ENCODE measurements at regions not wholly inside any gene's neighbourhood (a gene's known extent, or its start where the extent isn't known, plus 50 kb on each side); places are given as distances from the start of the nearest gene placed in this dataset.

DNA sequence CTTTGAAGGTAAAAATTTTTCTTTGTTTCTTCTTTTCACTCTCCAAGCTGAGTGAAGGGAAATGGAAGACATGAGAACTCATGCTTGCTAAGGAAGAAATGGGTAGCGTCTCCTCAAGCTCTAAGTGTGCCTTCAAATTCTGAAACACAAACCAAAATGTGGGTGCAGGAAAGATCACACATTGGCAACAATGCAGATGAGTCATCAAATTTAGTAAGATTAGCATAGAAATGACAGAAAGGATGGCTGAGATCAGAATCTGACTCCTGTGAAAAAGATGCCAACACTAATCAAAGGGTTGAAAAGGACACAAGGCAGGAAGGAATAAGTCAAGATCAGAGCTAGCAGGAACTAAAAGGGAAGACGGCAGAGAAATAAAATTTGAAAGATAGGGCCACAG is 61.1 kb upstream of the ZNF462 start:
- Histone ChIP-seq H2BK120ac (replicated peaks; ENCODE audit: low read depth, low read length) (no peak overlapping the region), H3K4ac (replicated peaks; ENCODE audit: insufficient read length, low read depth, low read length) (no peak overlapping the region), H4K8ac (ENCODE audit: extremely low read depth, insufficient read depth, low read length) (no peak overlapping the region), H4K5ac (ENCODE audit: insufficient read length, low read depth, low read length) (no peak overlapping the region), H3K79me2 (ENCODE audit: control insufficient read depth in 1 of 2, insufficient read depth in 2 of 2, low read length in 2 of 2) (no peaks in the 10 kb centered on the region), H3K18ac (ENCODE audit: extremely low read depth, low read length) (no peak overlapping the region), H3K4me1 (replicated peaks in 1 of 4; ENCODE audit: control insufficient read depth in 3 of 4, insufficient read depth in 4 of 4, low read length in 3 of 4) (no peaks in the 10 kb centered on the region), H3K36me3 (ENCODE audit: control insufficient read depth in 2 of 4, insufficient read depth in 4 of 4, low read length in 3 of 4) (no peaks in the 10 kb centered on the region), H4K91ac (replicated peaks; ENCODE audit: insufficient read length, low read length) (no peak overlapping the region), H3K9me3 (ENCODE audit: insufficient read depth in 2 of 2, low read depth in 1 of 2, low read length in 1 of 2) (no peaks in the 10 kb centered on the region), H2BK15ac (ENCODE audit: low read length) (no peak overlapping the region), H2BK12ac (ENCODE audit: low read depth, low read length) (no peak overlapping the region), H4K20me1 (replicated peaks in 1 of 2; ENCODE audit: control insufficient read depth in 1 of 2, insufficient read depth in 2 of 2, low read length in 2 of 2) (no peaks in the 10 kb centered on the region), H2AK5ac (ENCODE audit: low read depth, low read length) (no peak overlapping the region), H3K9ac (replicated peaks in 1 of 4; ENCODE audit: extremely low read depth in 1 of 4, low read depth in 3 of 4, low read length in 3 of 4) (no peak overlapping the region), H3K4me3 (ENCODE audit: extremely low read depth in 1 of 4, insufficient read depth in 2 of 4, low read depth in 3 of 4, low read length in 4 of 4) (no peak overlapping the region), H3K14ac (ENCODE audit: insufficient read length) (no peak overlapping the region), H3K27ac (ENCODE audit: low read depth, low read length) (no peak overlapping the region), H2BK5ac (ENCODE audit: low read depth, low read length) (no peak overlapping the region), H3K4me2 (ENCODE audit: insufficient read depth in 1 of 2, low read depth in 2 of 2, low read length in 2 of 2) (no peak overlapping the region), H3K56ac (replicated peaks; ENCODE audit: insufficient read length, low read depth, low read length) (no peak overlapping the region), H3K23ac (ENCODE audit: insufficient read length) (no peak overlapping the region), H2AFZ (ENCODE audit: low read length) (0 out of 2 replicates have a peak overlapping the region, but pooled peaks have one; percentile 3), H3K79me1 (ENCODE audit: low read depth, low read length) (no peaks in the 10 kb centered on the region), H2BK20ac (ENCODE audit: low read length) (no peak overlapping the region), H3K27me3 (replicated peaks in 1 of 4; ENCODE audit: control insufficient read depth in 3 of 4, extremely low read depth in 1 of 4, insufficient read depth in 3 of 4, low read length in 3 of 4) (no peaks in the 10 kb centered on the region), H3K23me2 (ENCODE audit: low read depth, low read length) (no peaks in the 10 kb centered on the region)
- ChIA-PET POLR2A (ENCODE audit: partially characterized antibody) (no interaction called here), CTCF (ENCODE audit: partially characterized antibody) (interaction anchor here (0.8 kb wide), 1 partner anchor 363 kb away, joined by 3 read pairs; no protein-coding TSS in a partner anchor)
- FAIRE-seq = no peak
- WGBS, 2 experiments (ENCODE audit: extremely low coverage in 1 of 2, insufficient coverage in 1 of 2, insufficient read length in 1 of 2, insufficient replicate concordance in 2 of 2, low coverage in 1 of 2, low lambda C conversion rate in 2 of 2, missing lambda C conversion rate in 1 of 2) = 95% methylated on average over 2 of the region's 2 CpGs; no CpG with 5 or more reads in 1 of the 2 experiments
- no peak for DNase-seq (ENCODE audit: low read depth in 1 of 2, low spot score in 2 of 2)
- TF ChIP-seq RAD21 (IDR thresholded peaks at IDR 0.05 in 1 of 2, conservative IDR thresholded peaks at IDR 0.05 in 1 of 2; ENCODE audit: low read depth in 2 of 2, low read length in 2 of 2) (no peak), CEBPB (IDR thresholded peaks at IDR 0.05; ENCODE audit: low read depth, low read length) (no peak), RXRA (IDR thresholded peaks at IDR 0.05; ENCODE audit: insufficient read depth, low read depth, low read length) (no peak), BACH1 (IDR thresholded peaks at IDR 0.05; ENCODE audit: low read length) (no peak), HDAC2 (IDR thresholded peaks at IDR 0.05; ENCODE audit: borderline replicate concordance in 1 of 2, low read depth in 2 of 2, low read length in 2 of 2) (no peak), GTF2F1 (IDR thresholded peaks at IDR 0.05; ENCODE audit: borderline replicate concordance, low read depth, low read length) (no peak), ZNF274 (IDR thresholded peaks at IDR 0.05; ENCODE audit: borderline replicate concordance, extremely low read depth, low read length) (no peak), NRF1 (IDR thresholded peaks at IDR 0.05; ENCODE audit: low read depth, low read length) (no peak), POU5F1 (IDR thresholded peaks at IDR 0.05; ENCODE audit: low read depth, low read length) (no peak), SUZ12 (IDR thresholded peaks at IDR 0.05; ENCODE audit: low read length) (no peak), GABPA (IDR thresholded peaks at IDR 0.05; ENCODE audit: borderline replicate concordance, insufficient read depth, low read length) (no peak), KDM5A (IDR thresholded peaks at IDR 0.05; ENCODE audit: low read length) (no peak), PHF8 (conservative IDR thresholded peaks at IDR 0.05; ENCODE audit: low read depth, low read length) (no peak)
- TF ChIP-seq, protein P1, sequence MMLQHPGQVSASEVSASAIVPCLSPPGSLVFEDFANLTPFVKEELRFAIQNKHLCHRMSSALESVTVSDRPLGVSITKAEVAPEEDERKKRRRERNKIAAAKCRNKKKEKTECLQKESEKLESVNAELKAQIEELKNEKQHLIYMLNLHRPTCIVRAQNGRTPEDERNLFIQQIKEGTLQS (IDR thresholded peaks at IDR 0.05; ENCODE audit: insufficient read depth, low read depth, low read length) = no peak

Data from H1 (cell line).